Activated CD8-positive, alpha-beta memory T cell treated with anti-CD3 and anti-CD28 coated beads for 48 hours (primary cell): ENCODE measurements at regions not wholly inside any gene's neighbourhood (a gene's known extent, or its start where the extent isn't known, plus 50 kb on each side); places are given as distances from the start of the nearest gene placed in this dataset.

Source experiments
- DNase-seq, 3 experiments: peaks; one replicate each; pipeline ENCODE4 v3.0.0-alpha.2; 2020; ENCODE audit warnings: low read depth in 2 of 3, low spot score in 2 of 3

DNA sequence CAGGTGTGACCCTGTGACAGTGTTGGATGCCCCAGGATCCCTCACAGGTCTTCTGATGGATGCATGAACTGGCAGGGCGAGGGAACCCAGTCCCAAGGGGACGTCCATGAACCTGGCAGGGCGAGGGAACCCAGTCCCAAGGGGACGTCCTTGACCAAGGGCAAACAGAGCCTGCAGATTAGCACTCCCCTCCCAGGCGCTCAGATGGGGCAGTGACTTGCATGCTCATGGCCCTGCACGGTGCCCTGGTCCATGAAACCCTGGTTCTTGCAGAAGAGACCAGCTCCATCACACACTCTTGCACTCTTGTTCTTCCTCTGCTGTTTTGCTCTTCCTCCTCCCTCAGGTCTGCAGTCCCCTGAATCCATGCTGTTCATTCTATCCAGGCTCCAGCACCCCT is 192.7 kb downstream of the GALR1 start:
- no peak for DNase-seq

- no peak for DNase-seq
These were observed 194.7 kb downstream of the GALR1 start for GRCh38 chr18:77444385-77444784.

DNA sequence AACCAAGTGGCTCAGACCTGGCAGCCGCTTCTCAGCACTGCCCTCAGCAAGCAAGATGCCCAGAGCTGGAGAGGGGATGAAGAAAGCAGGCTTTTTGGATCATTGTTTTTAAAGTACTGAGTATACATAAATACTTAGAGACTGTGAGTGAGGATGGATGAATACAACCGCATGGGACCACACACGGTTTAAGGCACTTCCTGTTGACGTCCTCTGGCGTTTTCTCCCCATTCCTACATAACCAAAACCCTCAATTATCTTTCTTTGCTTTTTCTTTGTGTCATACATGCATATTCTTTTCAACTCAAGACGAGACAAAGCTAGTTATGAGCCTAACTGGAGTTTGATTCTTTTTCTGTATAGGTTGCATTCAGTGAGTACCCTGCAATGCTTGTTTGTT is 198.4 kb downstream of the GALR1 start:
- no peak for DNase-seq

- no peak for DNase-seq
These were observed 205.4 kb downstream of the GALR1 start for GRCh38 chr18:77455004-77455403.

GRCh38 chr18:77457681-77458080 is 208.0 kb downstream of the GALR1 start:
- DNase-seq = no peak

DNA sequence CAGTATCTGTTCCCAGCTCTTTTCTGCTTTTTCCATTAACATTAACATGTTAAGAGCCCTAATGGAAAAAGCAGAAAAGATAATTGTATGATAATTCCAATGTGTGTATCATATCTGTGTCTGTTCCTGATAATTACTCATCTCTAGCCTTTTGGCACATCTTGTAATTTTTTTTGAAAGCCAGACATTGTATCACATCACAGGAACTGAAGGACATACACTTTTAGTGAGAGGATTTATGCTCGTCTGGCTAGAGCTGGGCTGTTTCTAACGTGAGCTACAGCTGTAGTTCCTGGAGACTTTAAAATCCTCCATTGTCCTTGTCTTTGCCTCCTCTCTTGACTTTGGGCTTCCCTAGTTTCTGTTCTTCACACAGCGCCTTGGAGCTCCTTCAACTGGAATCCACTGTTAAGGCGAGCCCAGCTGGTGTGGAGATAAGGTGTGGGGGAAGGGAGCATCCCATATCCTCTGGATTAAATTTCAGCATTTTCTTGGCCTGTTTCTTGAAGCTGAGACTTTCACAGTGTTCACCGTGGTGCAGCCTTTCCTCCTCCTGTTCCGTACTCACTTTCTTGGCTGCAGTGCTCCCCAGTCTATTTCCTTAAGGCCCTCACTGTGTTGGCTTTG is 211.5 kb downstream of the GALR1 start:
- no peak for DNase-seq

DNA sequence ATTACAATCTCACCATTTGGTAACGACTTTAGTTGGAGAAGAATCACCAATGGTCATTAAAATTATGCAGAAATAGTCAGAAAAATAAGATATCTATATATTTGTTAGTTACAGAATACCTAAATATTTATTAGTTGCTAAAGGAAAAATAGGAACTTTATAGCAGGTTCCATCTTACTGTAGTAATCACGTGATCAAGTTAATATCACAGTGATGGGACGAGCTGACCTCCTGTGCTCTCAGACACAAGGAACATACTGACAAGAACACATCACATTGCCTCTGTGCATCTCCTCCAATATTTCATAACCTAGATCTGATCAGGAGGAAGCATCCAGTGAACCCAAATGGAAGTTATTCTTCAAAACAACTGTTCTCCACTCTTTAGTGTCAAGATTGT is 215.3 kb downstream of the GALR1 start:
- DNase-seq = no peak

GRCh38 chr18:77466890-77467289 is 217.2 kb downstream of the GALR1 start:
- no peak for DNase-seq

- DNase-seq = no peak
These were observed 219.5 kb downstream of the GALR1 start for GRCh38 chr18:77469131-77469530.

DNA sequence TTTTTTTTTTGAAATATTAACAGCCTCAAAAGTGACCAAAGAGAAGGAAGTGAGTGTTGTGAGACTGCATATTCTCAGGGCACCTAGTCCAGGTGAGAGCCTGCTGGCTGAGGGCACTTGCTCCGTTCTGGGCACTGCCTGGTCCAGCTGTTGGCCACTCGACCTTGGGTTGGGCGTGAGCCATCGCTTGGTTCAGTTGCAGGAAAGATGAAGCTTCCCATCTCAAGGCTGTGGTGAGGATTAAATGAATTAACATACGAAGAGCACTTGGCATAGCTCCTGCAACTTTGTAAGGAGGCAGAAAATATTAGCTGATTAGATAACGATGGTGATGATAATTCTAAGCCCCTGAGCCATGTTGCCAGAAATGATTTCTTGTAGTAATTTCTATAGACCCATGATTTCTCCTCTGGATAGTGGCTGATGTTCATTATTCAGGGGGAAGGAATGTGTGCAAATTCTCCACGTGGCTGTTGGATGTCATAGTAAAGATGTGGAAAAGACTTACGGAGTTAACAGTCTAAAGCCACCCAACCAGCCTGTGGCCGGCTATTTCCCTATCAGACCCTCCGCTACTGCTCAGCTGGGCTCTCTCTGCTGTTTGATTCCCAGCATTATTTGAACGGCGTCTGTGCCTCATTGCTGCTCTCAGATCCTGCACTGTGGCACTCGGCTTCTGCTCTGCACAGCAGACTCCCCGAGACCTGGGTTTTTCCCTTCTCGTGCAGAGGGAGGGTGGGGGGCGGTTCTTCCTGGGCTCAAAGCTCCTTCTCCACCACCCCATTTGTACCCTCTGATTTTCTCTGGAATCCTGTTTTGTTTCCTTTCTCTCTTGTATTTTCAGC is 221.1 kb downstream of the GALR1 start:
- no peak for DNase-seq

GRCh38 chr18:77472509-77472908 is 222.9 kb downstream of the GALR1 start:
- no peak for DNase-seq

- DNase-seq = no peak
These were observed 229.2 kb downstream of the GALR1 start for GRCh38 chr18:77478646-77479442.

DNA sequence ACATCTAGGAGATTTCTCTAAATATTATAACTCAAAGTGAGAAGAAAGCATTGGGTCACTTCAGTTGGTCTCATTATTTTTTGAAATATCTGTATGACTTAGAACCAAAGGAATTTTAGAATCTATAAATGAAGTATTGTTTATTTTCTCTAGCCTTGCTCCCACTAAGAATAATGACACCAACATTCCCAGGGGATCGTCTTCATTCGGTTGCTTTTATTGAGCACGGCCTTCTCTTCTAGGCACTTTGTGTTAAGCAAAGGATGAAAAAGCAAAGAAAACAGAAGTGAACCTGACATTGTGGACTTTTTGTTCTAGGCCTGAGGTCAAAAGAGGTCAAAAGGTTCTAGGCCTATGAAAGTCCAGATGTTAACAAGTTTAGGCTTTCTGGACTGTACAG is 231.9 kb downstream of the GALR1 start:
- DNase-seq = no peak

DNA sequence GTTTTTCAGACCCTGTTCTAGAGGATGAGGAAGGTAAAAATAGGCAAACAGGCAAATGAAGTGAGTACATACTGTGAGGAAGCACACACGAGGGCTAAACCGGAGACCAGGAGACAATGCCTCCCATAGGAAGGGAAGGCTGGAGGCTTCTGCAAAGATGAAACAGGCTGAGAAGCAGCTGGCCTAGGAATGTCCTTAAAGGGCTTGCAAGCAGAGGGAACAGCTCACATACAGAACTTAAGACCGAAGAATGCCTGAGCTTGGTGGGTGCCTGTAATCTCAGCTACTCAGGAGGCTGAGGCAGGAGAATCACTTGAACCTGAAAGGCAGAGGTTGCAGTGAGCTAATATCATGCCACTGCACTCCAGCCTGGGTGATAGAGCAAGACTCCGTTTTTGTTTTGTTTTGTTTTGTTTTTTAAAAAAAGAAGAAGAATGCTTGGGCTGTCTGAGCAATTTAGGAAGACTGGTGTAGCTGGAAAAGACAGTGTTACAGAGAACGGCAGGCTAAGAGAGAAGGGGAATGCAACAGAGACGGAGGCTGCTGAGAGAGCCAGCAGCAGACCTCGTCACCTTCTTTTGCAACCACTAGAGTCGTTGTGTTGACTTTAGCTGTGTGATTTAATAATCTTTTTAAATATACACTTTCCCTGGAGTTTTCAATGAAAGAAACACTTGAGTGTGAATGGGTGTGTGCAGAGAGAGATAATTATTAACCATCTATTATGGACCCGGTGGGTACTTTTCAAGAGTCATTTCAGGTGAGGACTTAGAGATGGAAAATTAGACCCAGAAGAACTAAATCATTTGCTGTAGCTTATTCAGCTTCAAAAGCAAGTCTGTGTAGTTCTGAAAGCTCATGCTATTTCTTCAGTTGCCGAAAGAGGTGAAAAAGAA is 232.8 kb downstream of the GALR1 start:
- no peak for DNase-seq

GRCh38 chr18:77486985-77487384 is 237.3 kb downstream of the GALR1 start:
- no peak for DNase-seq

- no peak for DNase-seq
These were observed 238.5 kb downstream of the GALR1 start for GRCh38 chr18:77487951-77488740.

GRCh38 chr18:77495079-77495478 is 245.4 kb downstream of the GALR1 start:
- no peak for DNase-seq

- no peak for DNase-seq
These were observed 246.5 kb downstream of the GALR1 start for GRCh38 chr18:77495982-77496690.

DNA sequence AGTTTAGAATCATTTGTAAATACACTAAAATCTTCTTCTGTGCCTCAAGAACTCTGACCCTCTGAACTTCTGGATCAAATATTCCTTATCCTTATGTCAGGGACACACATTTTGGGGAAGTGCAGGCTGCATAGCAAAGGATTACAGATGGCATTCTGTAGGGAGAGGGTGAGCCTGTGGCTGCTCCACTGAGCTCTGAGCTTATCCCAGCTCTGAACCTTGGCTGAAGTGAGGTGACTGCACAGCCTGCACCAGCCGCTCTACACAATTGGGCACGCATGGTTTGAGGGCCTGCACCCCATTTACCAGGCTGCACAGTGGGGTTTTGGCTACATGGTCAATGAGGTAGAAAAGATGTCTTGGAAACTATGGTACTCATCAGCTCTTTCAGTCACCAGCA is 251.6 kb downstream of the GALR1 start:
- DNase-seq = no peak

- DNase-seq = no peak
These were observed 255.9 kb downstream of the GALR1 start for GRCh38 chr18:77505499-77505898.
